Left colon (tissue), 2 donors: ENCODE measurements at regions not wholly inside any gene's neighbourhood (a gene's known extent, or its start where the extent isn't known, plus 50 kb on each side); places are given as distances from the start of the nearest gene placed in this dataset.
A peak's percentile ranks its signal among the peaks of the same experiment; 100 is the strongest.
"Not testable (repeated sequence)": the region's sequence is repeated elsewhere in the genome, so short reads cannot be mapped to it uniquely, and the experiment has no call there.

ENCODE experiments used
- ATAC-seq: fragments of 200-7000 bp; cut with Tn5 transposase; one replicate; pipeline ENCODE4 v1.9.1; 2020; ENCODE audit warnings: mild to moderate bottlenecking, moderate library complexity
- DNase-seq, 2 donors: peaks; one replicate each; pipeline ENCODE4 v3.0.0-alpha.2; 2020
- intact Hi-C, 2 donors: fragments of 100-400 bp; cut with DNase I in 1 of 2; cut with micrococcal nuclease in 1 of 2; formaldehyde crosslinking; loops; one replicate each; pipeline versions ENCODE4 v1.11.2 to v1.14.0; 2022; cut with DNase I, micrococcal nuclease
- donor health status: DM: no; HTN: no; CAD: no.
- donor health status: DM: yes; HTN: yes; CAD: no.

- DNase-seq, intact Hi-C loops, ATAC-seq: not testable (repeated sequence)
Observed at GRCh38 chr6:48530978-48531377, 420.0 kb upstream of the PTCHD4 start.

GRCh38 chr6:48525849-48526248 is 414.9 kb upstream of the PTCHD4 start:
- DNase-seq (no peak), ATAC-seq (no peak)
- intact Hi-C loops = no loop called here

- intact Hi-C loops = no loop called here
- DNase-seq (no peak), ATAC-seq (no peak)
Observed at GRCh38 chr6:48520951-48521350, 410.0 kb upstream of the PTCHD4 start.

- ATAC-seq (no peak), DNase-seq (no peak)
- intact Hi-C loops = no loop called here
Observed at GRCh38 chr6:48512390-48512789, 401.4 kb upstream of the PTCHD4 start.

GRCh38 chr6:48511378-48511777 is 400.4 kb upstream of the PTCHD4 start:
- ATAC-seq = no peak
- intact Hi-C loops = no loop called here
- no peak for DNase-seq

- no peak for ATAC-seq
- intact Hi-C loops = no loop called here
- no peak for DNase-seq
Observed at GRCh38 chr6:48505621-48506020, 394.6 kb upstream of the PTCHD4 start.

- DNase-seq, intact Hi-C loops, ATAC-seq: not testable (repeated sequence)
Observed at GRCh38 chr6:48493432-48493831, 382.4 kb upstream of the PTCHD4 start.

GRCh38 chr6:48490658-48491057 is 379.7 kb upstream of the PTCHD4 start:
- ATAC-seq (no peak), DNase-seq (no peak)
- intact Hi-C loops = no loop called here

- intact Hi-C loops = no loop called here
- no peak for ATAC-seq
- no peak for DNase-seq
Observed at GRCh38 chr6:48486876-48487275, 375.9 kb upstream of the PTCHD4 start.

GRCh38 chr6:48486373-48486772 is 375.4 kb upstream of the PTCHD4 start:
- DNase-seq (no peak), ATAC-seq (no peak)
- intact Hi-C loops = no loop called here

GRCh38 chr6:48476257-48476656 is 365.3 kb upstream of the PTCHD4 start:
- DNase-seq = peak in 1 of 2 donors; percentile 3
- no peak for ATAC-seq
- intact Hi-C loops = no loop called here

- intact Hi-C loops = no loop called here
- ATAC-seq = no peak
- no peak for DNase-seq
Observed at GRCh38 chr6:48475275-48475674, 364.3 kb upstream of the PTCHD4 start.

- DNase-seq (no peak), ATAC-seq (no peak)
Observed at GRCh38 chr6:48474830-48475229, 363.8 kb upstream of the PTCHD4 start.

GRCh38 chr6:48474136-48474535 is 363.1 kb upstream of the PTCHD4 start:
- DNase-seq (no peak), ATAC-seq (no peak)
- intact Hi-C loops = no loop called here

More at GRCh38 chr6:48474830-48475229, 363.8 kb upstream of the PTCHD4 start:
- intact Hi-C loops = no loop called here

GRCh38 chr6:48472535-48472934 is 361.5 kb upstream of the PTCHD4 start:
- intact Hi-C loops = no loop called here
- no peak for DNase-seq
- no peak for ATAC-seq

- DNase-seq (no peak), ATAC-seq (no peak)
- intact Hi-C loops = no loop called here
Observed at GRCh38 chr6:48472091-48472490, 361.1 kb upstream of the PTCHD4 start.

GRCh38 chr6:48471326-48471725 is 360.3 kb upstream of the PTCHD4 start:
- intact Hi-C loops = no loop called here
- ATAC-seq = no peak
- DNase-seq = no peak

GRCh38 chr6:48449002-48449401 is 338.0 kb upstream of the PTCHD4 start:
- DNase-seq = no peak
- intact Hi-C loops = no loop called here
- no peak for ATAC-seq

GRCh38 chr6:48447251-48447650 is 336.3 kb upstream of the PTCHD4 start:
- intact Hi-C loops = no loop called here
- DNase-seq = no peak
- ATAC-seq = no peak

GRCh38 chr6:48429610-48430009 is 318.6 kb upstream of the PTCHD4 start:
- ATAC-seq = no peak
- DNase-seq = no peak
- intact Hi-C loops = no loop called here

- intact Hi-C loops = no loop called here
- no peak for ATAC-seq
- no peak for DNase-seq
Observed at GRCh38 chr6:48429021-48429420, 318.0 kb upstream of the PTCHD4 start.

GRCh38 chr6:48426636-48427035 is 315.6 kb upstream of the PTCHD4 start:
- no peak for ATAC-seq
- no peak for DNase-seq
- intact Hi-C loops = no loop called here
